ENCODE measurements at regions not wholly inside any gene's neighbourhood (a gene's known extent, or its start where the extent isn't known, plus 50 kb on each side); places are given as distances from the start of the nearest gene placed in this dataset.

DNA sequence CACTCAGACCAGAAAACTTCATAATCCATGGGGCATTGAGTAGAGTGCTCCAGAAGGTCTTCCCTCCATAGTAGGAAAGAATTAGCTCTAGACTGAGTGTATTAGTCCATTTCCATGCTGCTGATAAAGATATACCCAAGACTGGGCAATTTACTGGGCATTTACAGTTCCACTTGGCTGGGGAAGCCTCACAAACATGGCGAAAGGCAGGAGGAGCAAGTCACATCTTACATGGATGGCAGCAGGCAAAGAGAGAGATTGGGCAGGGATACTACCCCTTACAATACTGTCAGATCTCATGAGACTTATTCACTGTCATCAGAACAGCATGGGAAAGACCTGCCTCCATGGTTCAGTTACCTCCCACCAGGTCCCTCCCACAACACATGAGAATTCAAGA, 300.6 kb upstream of the TMEM132C start (continued):
- TF ChIP-seq, protein P1, sequence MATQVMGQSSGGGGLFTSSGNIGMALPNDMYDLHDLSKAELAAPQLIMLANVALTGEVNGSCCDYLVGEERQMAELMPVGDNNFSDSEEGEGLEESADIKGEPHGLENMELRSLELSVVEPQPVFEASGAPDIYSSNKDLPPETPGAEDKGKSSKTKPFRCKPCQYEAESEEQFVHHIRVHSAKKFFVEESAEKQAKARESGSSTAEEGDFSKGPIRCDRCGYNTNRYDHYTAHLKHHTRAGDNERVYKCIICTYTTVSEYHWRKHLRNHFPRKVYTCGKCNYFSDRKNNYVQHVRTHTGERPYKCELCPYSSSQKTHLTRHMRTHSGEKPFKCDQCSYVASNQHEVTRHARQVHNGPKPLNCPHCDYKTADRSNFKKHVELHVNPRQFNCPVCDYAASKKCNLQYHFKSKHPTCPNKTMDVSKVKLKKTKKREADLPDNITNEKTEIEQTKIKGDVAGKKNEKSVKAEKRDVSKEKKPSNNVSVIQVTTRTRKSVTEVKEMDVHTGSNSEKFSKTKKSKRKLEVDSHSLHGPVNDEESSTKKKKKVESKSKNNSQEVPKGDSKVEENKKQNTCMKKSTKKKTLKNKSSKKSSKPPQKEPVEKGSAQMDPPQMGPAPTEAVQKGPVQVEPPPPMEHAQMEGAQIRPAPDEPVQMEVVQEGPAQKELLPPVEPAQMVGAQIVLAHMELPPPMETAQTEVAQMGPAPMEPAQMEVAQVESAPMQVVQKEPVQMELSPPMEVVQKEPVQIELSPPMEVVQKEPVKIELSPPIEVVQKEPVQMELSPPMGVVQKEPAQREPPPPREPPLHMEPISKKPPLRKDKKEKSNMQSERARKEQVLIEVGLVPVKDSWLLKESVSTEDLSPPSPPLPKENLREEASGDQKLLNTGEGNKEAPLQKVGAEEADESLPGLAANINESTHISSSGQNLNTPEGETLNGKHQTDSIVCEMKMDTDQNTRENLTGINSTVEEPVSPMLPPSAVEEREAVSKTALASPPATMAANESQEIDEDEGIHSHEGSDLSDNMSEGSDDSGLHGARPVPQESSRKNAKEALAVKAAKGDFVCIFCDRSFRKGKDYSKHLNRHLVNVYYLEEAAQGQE (IDR thresholded peaks at IDR 0.05; ENCODE audit: unreplicated experiment) = no peak
- no peak for TF ChIP-seq EZH2 (IDR thresholded peaks at IDR 0.05; ENCODE audit: low read depth, unreplicated experiment)

DNA sequence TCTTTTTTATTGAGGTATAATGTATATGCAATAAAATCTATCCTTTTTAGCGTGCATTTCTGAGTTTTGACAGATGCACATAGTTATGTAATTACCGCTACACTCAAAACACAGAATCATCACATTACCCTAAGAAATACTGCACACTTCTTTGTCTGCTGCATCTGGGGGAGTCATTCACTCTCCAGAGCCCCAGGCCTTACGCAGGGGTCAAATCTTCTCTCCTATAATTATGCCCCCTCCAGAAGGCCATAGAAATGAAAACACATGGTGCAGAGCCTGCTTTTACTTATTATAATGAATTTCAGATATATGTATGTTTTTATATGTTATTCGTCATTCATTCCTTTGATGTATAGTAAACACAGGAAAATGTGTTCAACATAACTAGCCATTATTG, 296.5 kb upstream of the TMEM132C start:
- Histone ChIP-seq H3K79me2 (replicated peaks; ENCODE audit: insufficient read depth) (no peaks in the 10 kb centered on the region), H3K27me3 (ENCODE audit: insufficient read depth) (no peaks in the 10 kb centered on the region), H3K27ac (ENCODE audit: low read depth) (no peak overlapping the region), H4K20me1 (replicated peaks; ENCODE audit: insufficient read depth) (no peaks in the 10 kb centered on the region), H3K9me2 (ENCODE audit: insufficient read depth) (no peaks in the 10 kb centered on the region), H3K4me1 (ENCODE audit: insufficient read depth) (no peaks in the 10 kb centered on the region), H3K36me3 (ENCODE audit: insufficient read depth) (no peaks in the 10 kb centered on the region; the same call in 1 of the 2 replicates), H3F3A (replicated peaks; ENCODE audit: low read depth) (no peaks in the 10 kb centered on the region), H3K4me3 (no peak overlapping the region), H2AFZ (no peak overlapping the region), H3K4me2 (no peak overlapping the region)
- peaks cover 42% of the 10 kb centered on the region for H3K36me3 Mint-ChIP-seq (ENCODE audit: low read depth)
- DNase-seq (ENCODE audit: low spot score) (no peak), ATAC-seq (no peak)
- no peaks in the 10 kb centered on the region for H3K4me1 Mint-ChIP-seq
- H3K9me3 Mint-ChIP-seq = peaks cover 96% of the 10 kb centered on the region
- TF ChIP-seq EZH2 (IDR thresholded peaks at IDR 0.05; ENCODE audit: low read depth, unreplicated experiment) = no peak
- TF ChIP-seq STAT1 (IDR thresholded peaks at IDR 0.05; ENCODE audit: unreplicated experiment) = no peak
- TF ChIP-seq, protein P2, sequence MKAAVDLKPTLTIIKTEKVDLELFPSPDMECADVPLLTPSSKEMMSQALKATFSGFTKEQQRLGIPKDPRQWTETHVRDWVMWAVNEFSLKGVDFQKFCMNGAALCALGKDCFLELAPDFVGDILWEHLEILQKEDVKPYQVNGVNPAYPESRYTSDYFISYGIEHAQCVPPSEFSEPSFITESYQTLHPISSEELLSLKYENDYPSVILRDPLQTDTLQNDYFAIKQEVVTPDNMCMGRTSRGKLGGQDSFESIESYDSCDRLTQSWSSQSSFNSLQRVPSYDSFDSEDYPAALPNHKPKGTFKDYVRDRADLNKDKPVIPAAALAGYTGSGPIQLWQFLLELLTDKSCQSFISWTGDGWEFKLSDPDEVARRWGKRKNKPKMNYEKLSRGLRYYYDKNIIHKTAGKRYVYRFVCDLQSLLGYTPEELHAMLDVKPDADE (IDR thresholded peaks at IDR 0.05) = no peak
- TF ChIP-seq POLR2AphosphoS5 (IDR thresholded peaks at IDR 0.05; ENCODE audit: low read depth) = no peak
- TF ChIP-seq NANOG (IDR thresholded peaks at IDR 0.05; ENCODE audit: borderline replicate concordance) = no peak
- TF ChIP-seq, protein P1 (IDR thresholded peaks at IDR 0.05; ENCODE audit: unreplicated experiment) = no peak
- no peak for TF ChIP-seq ZNF114 (CRISPR knock-in tag; IDR thresholded peaks at IDR 0.05)
- TF ChIP-seq EZH2phosphoT487 (IDR thresholded peaks at IDR 0.05; ENCODE audit: unreplicated experiment) = no peak
- TF ChIP-seq CREB1 (CRISPR knock-in tag; IDR thresholded peaks at IDR 0.05; ENCODE audit: low read depth) = no peak
- TF ChIP-seq, protein P3, sequence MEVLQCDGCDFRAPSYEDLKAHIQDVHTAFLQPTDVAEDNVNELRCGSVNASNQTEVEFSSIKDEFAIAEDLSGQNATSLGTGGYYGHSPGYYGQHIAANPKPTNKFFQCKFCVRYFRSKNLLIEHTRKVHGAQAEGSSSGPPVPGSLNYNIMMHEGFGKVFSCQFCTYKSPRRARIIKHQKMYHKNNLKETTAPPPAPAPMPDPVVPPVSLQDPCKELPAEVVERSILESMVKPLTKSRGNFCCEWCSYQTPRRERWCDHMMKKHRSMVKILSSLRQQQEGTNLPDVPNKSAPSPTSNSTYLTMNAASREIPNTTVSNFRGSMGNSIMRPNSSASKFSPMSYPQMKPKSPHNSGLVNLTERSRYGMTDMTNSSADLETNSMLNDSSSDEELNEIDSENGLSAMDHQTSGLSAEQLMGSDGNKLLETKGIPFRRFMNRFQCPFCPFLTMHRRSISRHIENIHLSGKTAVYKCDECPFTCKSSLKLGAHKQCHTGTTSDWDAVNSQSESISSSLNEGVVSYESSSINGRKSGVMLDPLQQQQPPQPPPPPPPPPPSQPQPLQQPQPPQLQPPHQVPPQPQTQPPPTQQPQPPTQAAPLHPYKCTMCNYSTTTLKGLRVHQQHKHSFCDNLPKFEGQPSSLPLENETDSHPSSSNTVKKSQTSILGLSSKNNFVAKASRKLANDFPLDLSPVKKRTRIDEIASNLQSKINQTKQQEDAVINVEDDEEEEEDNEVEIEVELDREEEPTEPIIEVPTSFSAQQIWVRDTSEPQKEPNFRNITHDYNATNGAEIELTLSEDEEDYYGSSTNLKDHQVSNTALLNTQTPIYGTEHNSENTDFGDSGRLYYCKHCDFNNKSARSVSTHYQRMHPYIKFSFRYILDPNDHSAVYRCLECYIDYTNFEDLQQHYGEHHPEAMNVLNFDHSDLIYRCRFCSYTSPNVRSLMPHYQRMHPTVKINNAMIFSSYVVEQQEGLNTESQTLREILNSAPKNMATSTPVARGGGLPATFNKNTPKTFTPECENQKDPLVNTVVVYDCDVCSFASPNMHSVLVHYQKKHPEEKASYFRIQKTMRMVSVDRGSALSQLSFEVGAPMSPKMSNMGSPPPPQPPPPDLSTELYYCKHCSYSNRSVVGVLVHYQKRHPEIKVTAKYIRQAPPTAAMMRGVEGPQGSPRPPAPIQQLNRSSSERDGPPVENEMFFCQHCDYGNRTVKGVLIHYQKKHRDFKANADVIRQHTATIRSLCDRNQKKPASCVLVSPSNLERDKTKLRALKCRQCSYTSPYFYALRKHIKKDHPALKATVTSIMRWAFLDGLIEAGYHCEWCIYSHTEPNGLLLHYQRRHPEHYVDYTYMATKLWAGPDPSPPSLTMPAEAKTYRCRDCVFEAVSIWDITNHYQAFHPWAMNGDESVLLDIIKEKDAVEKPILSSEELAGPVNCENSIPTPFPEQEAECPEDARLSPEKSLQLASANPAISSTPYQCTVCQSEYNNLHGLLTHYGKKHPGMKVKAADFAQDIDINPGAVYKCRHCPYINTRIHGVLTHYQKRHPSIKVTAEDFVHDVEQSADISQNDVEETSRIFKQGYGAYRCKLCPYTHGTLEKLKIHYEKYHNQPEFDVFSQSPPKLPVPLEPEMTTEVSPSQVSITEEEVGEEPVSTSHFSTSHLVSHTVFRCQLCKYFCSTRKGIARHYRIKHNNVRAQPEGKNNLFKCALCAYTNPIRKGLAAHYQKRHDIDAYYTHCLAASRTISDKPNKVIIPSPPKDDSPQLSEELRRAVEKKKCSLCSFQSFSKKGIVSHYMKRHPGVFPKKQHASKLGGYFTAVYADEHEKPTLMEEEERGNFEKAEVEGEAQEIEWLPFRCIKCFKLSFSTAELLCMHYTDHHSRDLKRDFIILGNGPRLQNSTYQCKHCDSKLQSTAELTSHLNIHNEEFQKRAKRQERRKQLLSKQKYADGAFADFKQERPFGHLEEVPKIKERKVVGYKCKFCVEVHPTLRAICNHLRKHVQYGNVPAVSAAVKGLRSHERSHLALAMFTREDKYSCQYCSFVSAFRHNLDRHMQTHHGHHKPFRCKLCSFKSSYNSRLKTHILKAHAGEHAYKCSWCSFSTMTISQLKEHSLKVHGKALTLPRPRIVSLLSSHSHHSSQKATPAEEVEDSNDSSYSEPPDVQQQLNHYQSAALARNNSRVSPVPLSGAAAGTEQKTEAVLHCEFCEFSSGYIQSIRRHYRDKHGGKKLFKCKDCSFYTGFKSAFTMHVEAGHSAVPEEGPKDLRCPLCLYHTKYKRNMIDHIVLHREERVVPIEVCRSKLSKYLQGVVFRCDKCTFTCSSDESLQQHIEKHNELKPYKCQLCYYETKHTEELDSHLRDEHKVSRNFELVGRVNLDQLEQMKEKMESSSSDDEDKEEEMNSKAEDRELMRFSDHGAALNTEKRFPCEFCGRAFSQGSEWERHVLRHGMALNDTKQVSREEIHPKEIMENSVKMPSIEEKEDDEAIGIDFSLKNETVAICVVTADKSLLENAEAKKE (CRISPR knock-in tag; IDR thresholded peaks at IDR 0.05) = no peak
- TF ChIP-seq JUNB (IDR thresholded peaks at IDR 0.05; ENCODE audit: unreplicated experiment) = no peak
- H3K27ac Mint-ChIP-seq = no peak overlapping the region
- H3K4me3 Mint-ChIP-seq = no peak overlapping the region
- H3K27me3 Mint-ChIP-seq (ENCODE audit: insufficient read depth, low read depth, poor library complexity) = peaks cover 2% of the 10 kb centered on the region
